IMR-90 (cell line): ENCODE measurements at regions not wholly inside any gene's neighbourhood (a gene's known extent, or its start where the extent isn't known, plus 50 kb on each side); places are given as distances from the start of the nearest gene placed in this dataset.

Experiments used
- ATAC-seq: fragments of 200-7000 bp; cut with Tn5 transposase; 2 replicates; pipeline ENCODE4 v1.9.1; 2020; ENCODE audit warnings: low read depth, mild to moderate bottlenecking, moderate library complexity
- BruUV-seq: library from RNA; stranded (reverse); fragments of 400-500 nt; replicated peaks from 2 replicates; lab custom pipeline; 2021; lab: Mats Ljungman, UMichigan
- CTCF ChIA-PET: fragments of 300-600 bp; formaldehyde crosslinking; extraction: SDS; loops from one replicate; lab custom pipeline; 2021; ENCODE audit warnings: antibody characterized with exemption; lab: Yijun Ruan, JAX
- POLR2A ChIA-PET: fragments of 300-600 bp; sonication (Branson Sonifier 250); formaldehyde crosslinking; loops from one replicate; lab custom pipeline; 2022; ENCODE audit warnings: antibody characterized with exemption; ENCODE audit not compliant: unreplicated experiment; lab: Charles Lee
- DNase-seq: peaks from one replicate; pipeline ENCODE4 v3.0.0; 2013
- H2AFZ ChIP-seq: replicated peaks from 2 replicates; pipeline ENCODE3; 2013; ENCODE audit warnings: low read length, mild to moderate bottlenecking; ENCODE audit not compliant: poor library complexity
- H2AK5ac ChIP-seq: 2 replicates; pipeline ENCODE4 v1.6.1; 2013; ENCODE audit warnings: low read depth, low read length, inconsistent platforms
- H2AK9ac ChIP-seq: replicated peaks from 2 replicates; pipeline ENCODE3; 2013; ENCODE audit warnings: mild to moderate bottlenecking, low read depth, low read length, moderate library complexity; ENCODE audit not compliant: poor library complexity
- H2BK120ac ChIP-seq: 2 replicates; pipeline ENCODE4 v1.6.1; 2013; ENCODE audit warnings: low read depth, low read length, inconsistent platforms
- H2BK15ac ChIP-seq: 3 replicates; pipeline ENCODE4 v1.6.1; 2013; ENCODE audit warnings: low read depth, low read length, inconsistent platforms
- H2BK20ac ChIP-seq: 2 replicates; pipeline ENCODE4 v1.6.1; 2013; ENCODE audit warnings: low read depth, mild to moderate bottlenecking, inconsistent platforms, low read length, moderate library complexity
- H2BK5ac ChIP-seq: 2 replicates; pipeline ENCODE4 v1.6.1; 2013; ENCODE audit warnings: mild to moderate bottlenecking, low read depth, low read length, inconsistent platforms; ENCODE audit not compliant: poor library complexity, severe bottlenecking
- H3K14ac ChIP-seq: replicated peaks from 2 replicates; pipeline ENCODE4 v1.6.1; 2013; ENCODE audit warnings: low read depth, low read length, inconsistent platforms
- H3K18ac ChIP-seq: 2 replicates; pipeline ENCODE4 v1.6.1; 2013; ENCODE audit warnings: low read depth, low read length, control low read depth
- H3K23ac ChIP-seq: 2 replicates; pipeline ENCODE4 v1.6.1; 2013; ENCODE audit warnings: low read depth, low read length, inconsistent platforms
- H3K27ac ChIP-seq: 2 replicates; pipeline ENCODE4 v1.5.1; 2013; ENCODE audit warnings: mild to moderate bottlenecking, control low read depth, low read length; ENCODE audit not compliant: insufficient read depth
- H3K27me3 ChIP-seq: 2 replicates; pipeline ENCODE4 v1.6.1; 2013; ENCODE audit warnings: low read length; ENCODE audit not compliant: control insufficient read depth, insufficient read depth
- H3K36me3 ChIP-seq: 2 replicates; pipeline ENCODE4 v1.6.1; 2013; ENCODE audit warnings: low read length, mixed read lengths; ENCODE audit not compliant: control insufficient read depth, insufficient read depth
- H3K4ac ChIP-seq: 2 replicates; pipeline ENCODE4 v1.6.1; 2013; ENCODE audit warnings: low read depth, low read length, inconsistent platforms
- H3K4me1 ChIP-seq: 2 replicates; pipeline ENCODE4 v1.6.1; 2013; ENCODE audit warnings: low read length, mixed read lengths; ENCODE audit not compliant: control insufficient read depth, insufficient read depth
- H3K4me2 ChIP-seq: 2 replicates; pipeline ENCODE4 v1.6.1; 2013; ENCODE audit warnings: low read depth, mild to moderate bottlenecking, control low read depth, low read length, moderate library complexity
- H3K4me3 ChIP-seq: 2 replicates; pipeline ENCODE4 v1.5.1; 2013; ENCODE audit warnings: low read depth, mild to moderate bottlenecking, control low read depth, low read length, moderate library complexity; ENCODE audit not compliant: insufficient read depth
- H3K56ac ChIP-seq: 2 replicates; pipeline ENCODE4 v1.6.1; 2013; ENCODE audit warnings: low read length, inconsistent platforms; ENCODE audit not compliant: insufficient read depth; ENCODE audit errors: extremely low read depth
- H3K79me1 ChIP-seq, 2 experiments: 2 replicates each; pipeline ENCODE4 v1.6.1; 2013; ENCODE audit warnings: low read length in 2 of 2, inconsistent platforms in 1 of 2, low read depth in 1 of 2
- H3K9ac ChIP-seq: 2 replicates; pipeline ENCODE4 v1.6.1; 2013; ENCODE audit warnings: low read depth, low read length, control low read depth
- H3K9me1 ChIP-seq: 2 replicates; pipeline ENCODE4 v1.6.1; 2013; ENCODE audit warnings: low read length, inconsistent platforms; ENCODE audit not compliant: insufficient read depth
- H3K9me3 ChIP-seq: 2 replicates; pipeline ENCODE4 v1.6.1; 2013; ENCODE audit warnings: low read length; ENCODE audit not compliant: control insufficient read depth, insufficient read depth
- H4K20me1 ChIP-seq: 2 replicates; pipeline ENCODE4 v1.6.1; 2013; ENCODE audit warnings: low read length, inconsistent platforms; ENCODE audit not compliant: insufficient read depth
- H4K5ac ChIP-seq: 2 replicates; pipeline ENCODE4 v1.6.1; 2013; ENCODE audit warnings: mild to moderate bottlenecking, low read depth, low read length, control low read depth
- H4K8ac ChIP-seq, 2 experiments: 2 replicates each; pipeline ENCODE4 v1.6.1; 2013; ENCODE audit warnings: low read depth in 2 of 2, low read length in 2 of 2, control low read depth in 1 of 2, inconsistent platforms in 1 of 2
- H4K91ac ChIP-seq: 2 replicates; pipeline ENCODE4 v1.6.1; 2013; ENCODE audit warnings: low read depth, low read length, inconsistent platforms; ENCODE audit not compliant: insufficient read depth
- CEBPB ChIP-seq: IDR thresholded peaks from 2 replicates; pipeline ENCODE4 v1.6.1; 2012; ENCODE audit warnings: low read depth, low read length, improper control_type of control experiment
- CHD1 ChIP-seq: IDR thresholded peaks from 2 replicates; pipeline ENCODE4 v1.6.1; 2012; ENCODE audit warnings: low read depth, low read length, improper control_type of control experiment
- FOS ChIP-seq: fragments of 150-350 bp; IDR thresholded peaks from 2 replicates; pipeline ENCODE4 v1.6.1; 2016; ENCODE audit warnings: low read depth, low read length
- MAFK ChIP-seq: IDR thresholded peaks from 2 replicates; pipeline ENCODE4 v1.6.1; 2012; ENCODE audit warnings: low read depth, low read length, improper control_type of control experiment
- MXI1 ChIP-seq: IDR thresholded peaks from 2 replicates; pipeline ENCODE4 v1.6.1; 2012; ENCODE audit warnings: low read depth, mild to moderate bottlenecking, low read length, moderate library complexity, borderline replicate concordance
- POLR2A ChIP-seq: IDR thresholded peaks from 2 replicates; pipeline ENCODE4 v1.6.1; 2012; ENCODE audit warnings: mild to moderate bottlenecking, low read depth, low read length
- RAD21 ChIP-seq: IDR thresholded peaks from 2 replicates; pipeline ENCODE4 v1.6.1; 2012; ENCODE audit warnings: low read length, improper control_type of control experiment
- RCOR1 ChIP-seq: IDR thresholded peaks from 2 replicates; pipeline ENCODE4 v1.6.1; 2012; ENCODE audit warnings: mild to moderate bottlenecking, low read length, improper control_type of control experiment; ENCODE audit not compliant: insufficient replicate concordance
- RFX5 ChIP-seq: IDR thresholded peaks from 2 replicates; pipeline ENCODE4 v1.8.0; 2012; ENCODE audit warnings: low read depth, mild to moderate bottlenecking, low read length, moderate library complexity
- SMC3 ChIP-seq: fragments of 150-350 bp; IDR thresholded peaks from 2 replicates; pipeline ENCODE4 v1.6.1; 2016; ENCODE audit warnings: low read depth, mild to moderate bottlenecking, antibody characterized with exemption, low read length, moderate library complexity
- WGBS, 2 experiments: methylation state at CpG; one replicate each; pipeline versions ENCODE4 v1.1.5 to v1.1.7; 2013; ENCODE audit warnings: missing lambda C conversion rate in 2 of 2; ENCODE audit not compliant: insufficient read length in 1 of 2; ENCODE audit errors: extremely low coverage in 2 of 2; 5-methylcytosine and 5-hydroxymethylcytosine counted together
- dilution Hi-C: fragments of 300-500 bp; cut with HindIII; formaldehyde crosslinking; loops from one replicate; pipeline ENCODE4 v1.14.3; 2018; ENCODE audit warnings: low sequenced_read_pairs; ENCODE audit not compliant: unreplicated experiment
- in situ Hi-C: fragments of 300-500 bp; cut with MboI; formaldehyde crosslinking; loops from 3 replicates; pipeline ENCODE4 v1.14.3; 2019; ENCODE audit warnings: low sequenced_read_pairs, inconsistent platforms, mixed read lengths
- intact Hi-C: fragments of 100-400 bp; cut with micrococcal nuclease; formaldehyde crosslinking; loops from 2 replicates; pipeline ENCODE4 v1.10.0; 2022
- TF ChIP-seq, protein P1 (sequence below): fragments of 150-350 bp; IDR thresholded peaks from 2 replicates; pipeline ENCODE4 v1.6.1; 2017; ENCODE audit warnings: mild to moderate bottlenecking, antibody characterized with exemption, low read length, low read depth
- TF ChIP-seq, protein P2 (sequence below): conservative IDR thresholded peaks from 2 replicates; pipeline ENCODE4 v1.5.1; 2012; ENCODE audit warnings: mild to moderate bottlenecking, low read depth, low read length, improper control_type of control experiment

GRCh38 chrX:121307449-121307848, 260.0 kb downstream of the GLUD2 start:
- H4K91ac ChIP-seq, result no peak overlapping the region
- H3K9me1 ChIP-seq, result no peaks in the 10 kb centered on the region
- DNase-seq (no peak), ATAC-seq (no peak)
- no peak overlapping the region for H3K23ac ChIP-seq
- no peak overlapping the region for H2BK120ac ChIP-seq
- no peaks in the 10 kb centered on the region for H3K36me3 ChIP-seq
- TF ChIP-seq RAD21, result no peak
- TF ChIP-seq SMC3, result no peak
- no peak for TF ChIP-seq FOS
- TF ChIP-seq, protein P1, sequence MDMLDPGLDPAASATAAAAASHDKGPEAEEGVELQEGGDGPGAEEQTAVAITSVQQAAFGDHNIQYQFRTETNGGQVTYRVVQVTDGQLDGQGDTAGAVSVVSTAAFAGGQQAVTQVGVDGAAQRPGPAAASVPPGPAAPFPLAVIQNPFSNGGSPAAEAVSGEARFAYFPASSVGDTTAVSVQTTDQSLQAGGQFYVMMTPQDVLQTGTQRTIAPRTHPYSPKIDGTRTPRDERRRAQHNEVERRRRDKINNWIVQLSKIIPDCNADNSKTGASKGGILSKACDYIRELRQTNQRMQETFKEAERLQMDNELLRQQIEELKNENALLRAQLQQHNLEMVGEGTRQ, result no peak
- no peak for TF ChIP-seq POLR2A
- no peak for TF ChIP-seq RCOR1
- TF ChIP-seq MAFK, result no peak
- TF ChIP-seq, protein P2, sequence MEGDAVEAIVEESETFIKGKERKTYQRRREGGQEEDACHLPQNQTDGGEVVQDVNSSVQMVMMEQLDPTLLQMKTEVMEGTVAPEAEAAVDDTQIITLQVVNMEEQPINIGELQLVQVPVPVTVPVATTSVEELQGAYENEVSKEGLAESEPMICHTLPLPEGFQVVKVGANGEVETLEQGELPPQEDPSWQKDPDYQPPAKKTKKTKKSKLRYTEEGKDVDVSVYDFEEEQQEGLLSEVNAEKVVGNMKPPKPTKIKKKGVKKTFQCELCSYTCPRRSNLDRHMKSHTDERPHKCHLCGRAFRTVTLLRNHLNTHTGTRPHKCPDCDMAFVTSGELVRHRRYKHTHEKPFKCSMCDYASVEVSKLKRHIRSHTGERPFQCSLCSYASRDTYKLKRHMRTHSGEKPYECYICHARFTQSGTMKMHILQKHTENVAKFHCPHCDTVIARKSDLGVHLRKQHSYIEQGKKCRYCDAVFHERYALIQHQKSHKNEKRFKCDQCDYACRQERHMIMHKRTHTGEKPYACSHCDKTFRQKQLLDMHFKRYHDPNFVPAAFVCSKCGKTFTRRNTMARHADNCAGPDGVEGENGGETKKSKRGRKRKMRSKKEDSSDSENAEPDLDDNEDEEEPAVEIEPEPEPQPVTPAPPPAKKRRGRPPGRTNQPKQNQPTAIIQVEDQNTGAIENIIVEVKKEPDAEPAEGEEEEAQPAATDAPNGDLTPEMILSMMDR, result no peak
- no peak for TF ChIP-seq RFX5
- no peak for TF ChIP-seq MXI1
- no peak for TF ChIP-seq CEBPB
- no peak for TF ChIP-seq CHD1
- BruUV-seq, result no TSS peak
- no peak overlapping the region for H3K27ac ChIP-seq
- H3K14ac ChIP-seq, result no peak overlapping the region
- H3K27me3 ChIP-seq, result no peaks in the 10 kb centered on the region
- no peak overlapping the region for H4K8ac ChIP-seq
- dilution Hi-C loops (no loop called here), in situ Hi-C loops (no loop called here), intact Hi-C loops (no loop called here)
- no peak overlapping the region for H2AFZ ChIP-seq
- H2BK20ac ChIP-seq, result no peak overlapping the region
- no peak overlapping the region for H3K4me3 ChIP-seq
- no peaks in the 10 kb centered on the region for H3K4me1 ChIP-seq
- H2AK5ac ChIP-seq, result no peak overlapping the region
- H3K4me2 ChIP-seq, result no peak overlapping the region
- WGBS, 2 experiments, result 67% methylated on average over 1 of the region's 3 CpGs; no CpG with 5 or more reads in 1 of the 2 experiments
- no peaks in the 10 kb centered on the region for H4K20me1 ChIP-seq
- no peak overlapping the region for H2BK15ac ChIP-seq
- no peak overlapping the region for H3K56ac ChIP-seq
- no peak overlapping the region for H4K5ac ChIP-seq
- CTCF ChIA-PET, result interaction anchor here (0.6 kb wide), 1 partner anchor 1762 kb away, joined by 4 read pairs; no protein-coding TSS in a partner anchor
- no peak overlapping the region for H3K18ac ChIP-seq
- H3K9me3 ChIP-seq, result no peaks in the 10 kb centered on the region
- no peak overlapping the region for H3K4ac ChIP-seq
- no peak overlapping the region for H3K9ac ChIP-seq
- no peaks in the 10 kb centered on the region for H3K79me1 ChIP-seq
- H2BK5ac ChIP-seq, result no peak overlapping the region
- POLR2A ChIA-PET, result no interaction called here
- no peak overlapping the region for H2AK9ac ChIP-seq
